HG03159 (cell line): ENCODE measurements at regions not wholly inside any gene's neighbourhood (a gene's known extent, or its start where the extent isn't known, plus 50 kb on each side); places are given as distances from the start of the nearest gene placed in this dataset.

Experiments used
- ATAC-seq: cut with Tn5 transposase; IDR thresholded peaks from one replicate; pipeline ENCODE4 v1.9.1; 2021; ENCODE audit warnings: mild to moderate bottlenecking, moderate library complexity; ENCODE audit not compliant: unreplicated experiment

DNA sequence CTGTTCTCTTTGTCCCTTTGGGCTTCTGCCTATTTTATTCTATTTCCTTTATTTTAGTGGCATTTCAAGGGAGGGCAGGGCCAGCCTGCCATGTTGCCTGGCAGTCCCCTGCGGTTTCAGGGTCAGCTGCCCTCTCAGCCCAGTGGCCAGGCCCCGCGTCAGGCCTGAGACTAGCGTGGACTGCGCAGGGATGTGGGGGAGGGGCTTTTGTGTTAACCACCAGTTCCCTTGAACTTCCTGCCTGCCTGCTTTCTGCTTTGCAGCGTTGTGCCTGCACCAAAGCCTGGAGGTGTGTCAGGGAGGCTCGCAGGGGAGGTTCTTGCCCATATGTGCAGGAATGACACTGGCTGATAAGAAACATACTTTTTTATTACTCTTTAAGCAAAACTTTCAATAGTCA is 157.6 kb downstream of the SLC35B3 start:
- ATAC-seq: no peak

DNA sequence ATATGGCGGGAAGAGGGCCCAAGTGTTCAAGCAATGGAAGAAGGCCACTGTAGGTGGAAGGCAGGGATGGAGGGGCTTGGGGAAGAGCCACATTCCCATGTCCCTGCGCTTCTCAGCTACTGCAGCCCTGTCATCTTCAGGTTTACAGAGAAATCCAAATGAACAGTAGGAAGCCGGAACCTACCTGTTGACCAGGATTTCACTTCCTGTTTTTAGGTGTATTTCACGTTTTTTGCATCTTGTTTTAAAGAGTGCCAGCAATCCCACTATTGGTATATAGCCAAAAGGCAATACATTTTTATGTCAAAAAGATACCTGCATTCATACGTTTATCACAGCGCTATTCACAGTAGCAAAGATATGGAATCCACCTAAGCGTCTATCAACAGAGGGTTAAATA is 159.2 kb downstream of the SLC35B3 start:
- no peak for ATAC-seq

DNA sequence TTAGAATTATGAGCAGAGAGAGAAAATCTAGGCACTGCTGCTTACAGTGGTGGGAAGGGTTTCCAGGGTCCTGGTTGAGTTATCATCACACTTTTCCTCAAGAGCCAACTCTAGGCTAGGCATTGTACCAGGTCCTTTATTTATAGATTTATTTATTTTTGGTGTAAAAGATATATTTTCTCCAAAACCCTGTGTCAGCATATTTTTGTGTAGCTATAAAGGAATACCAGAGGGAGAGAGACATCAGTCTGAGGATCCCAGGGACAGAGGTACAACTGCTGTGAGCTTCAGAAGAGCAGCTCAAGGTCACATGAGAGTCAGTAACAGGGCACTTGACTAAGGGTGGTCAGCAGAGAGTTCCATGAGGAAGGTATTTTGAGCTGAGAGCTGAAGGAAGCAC is 159.7 kb downstream of the SLC35B3 start:
- no peak for ATAC-seq

DNA sequence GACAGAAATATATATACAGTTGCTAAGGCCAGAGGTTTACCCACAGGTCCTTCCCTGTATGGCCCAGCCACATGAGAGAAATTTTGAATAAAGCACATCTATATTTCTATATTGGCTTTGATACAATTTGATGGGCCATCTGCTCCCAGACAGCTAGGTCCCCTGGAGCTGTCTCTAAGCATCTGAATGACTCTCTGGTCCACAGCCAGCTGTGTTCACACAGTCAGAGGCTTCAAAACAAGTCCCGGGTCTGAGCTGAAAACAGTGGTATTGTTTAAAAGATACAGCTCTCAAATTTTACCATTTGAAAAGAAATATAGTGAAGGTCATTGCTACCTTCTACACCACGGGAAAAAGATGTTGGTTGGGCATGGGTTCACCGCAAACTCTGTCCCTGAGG is 161.1 kb downstream of the SLC35B3 start:
- ATAC-seq: no peak

DNA sequence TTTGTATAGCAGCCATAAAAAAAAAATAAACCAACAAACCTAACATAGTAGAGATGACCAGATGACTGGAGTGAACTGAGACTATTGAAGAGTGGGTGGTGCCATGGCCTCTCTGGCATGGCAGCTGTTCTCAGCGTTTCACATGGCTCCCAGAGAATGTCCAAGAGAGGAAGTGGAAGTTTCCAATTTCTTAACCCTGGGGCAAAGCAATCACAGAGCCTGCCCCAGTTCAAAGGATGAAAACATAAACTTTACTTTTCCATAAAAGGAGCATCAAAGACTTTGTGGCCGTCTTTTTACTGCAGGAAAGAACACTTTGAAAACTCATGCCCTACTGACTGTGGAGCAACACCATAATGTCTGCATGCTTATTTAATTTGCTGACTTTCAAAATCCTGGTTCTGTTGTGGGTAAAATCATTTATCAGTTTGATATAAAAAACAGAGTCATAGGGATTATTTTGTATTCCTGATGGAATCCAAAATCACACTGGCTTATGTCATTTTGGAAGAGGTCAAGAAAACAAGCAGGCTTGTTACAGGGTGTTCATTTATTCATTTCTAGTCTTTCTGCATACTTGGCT is 165.4 kb downstream of the SLC35B3 start:
- ATAC-seq: no peak

DNA sequence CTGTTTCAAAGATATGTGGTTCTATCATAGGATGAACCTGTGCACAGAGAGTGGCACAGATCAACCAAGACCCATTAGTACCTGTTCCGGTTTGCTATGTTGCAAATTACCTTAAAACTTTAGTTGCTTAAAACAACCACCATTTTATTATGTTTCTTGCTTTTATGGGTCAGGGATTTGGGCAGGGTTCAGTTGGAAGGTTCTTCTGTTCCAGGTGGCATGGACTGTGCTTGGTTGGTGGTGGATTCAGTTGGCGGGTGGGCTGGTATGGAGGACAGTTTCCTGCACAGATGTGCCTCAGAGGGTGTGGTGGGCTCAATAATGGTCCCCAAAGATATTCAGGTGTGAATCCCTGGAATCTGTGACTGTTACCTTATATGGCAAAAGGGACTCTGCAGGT is 166.3 kb downstream of the SLC35B3 start:
- no peak for ATAC-seq

DNA sequence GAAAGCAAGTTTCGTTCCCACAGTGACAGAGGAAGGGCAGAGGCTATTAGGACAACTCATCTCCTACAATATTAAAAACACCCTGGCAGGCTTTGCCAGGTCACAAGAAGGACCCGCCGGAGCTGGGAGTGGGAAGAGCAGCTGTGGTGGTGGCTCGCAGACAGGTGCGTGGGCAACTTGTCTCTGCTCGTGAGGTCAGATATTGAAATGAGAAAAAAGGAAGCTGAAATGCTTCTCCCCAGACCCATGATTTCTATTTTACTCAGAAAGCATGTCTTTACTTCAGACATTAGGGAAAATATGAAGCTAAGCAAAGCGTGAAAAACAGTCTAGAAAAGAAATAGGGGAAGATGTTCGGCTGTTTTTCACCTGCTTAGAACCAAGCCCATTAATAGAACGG is 166.3 kb upstream of the EEF1E1 start:
- no peak for ATAC-seq

DNA sequence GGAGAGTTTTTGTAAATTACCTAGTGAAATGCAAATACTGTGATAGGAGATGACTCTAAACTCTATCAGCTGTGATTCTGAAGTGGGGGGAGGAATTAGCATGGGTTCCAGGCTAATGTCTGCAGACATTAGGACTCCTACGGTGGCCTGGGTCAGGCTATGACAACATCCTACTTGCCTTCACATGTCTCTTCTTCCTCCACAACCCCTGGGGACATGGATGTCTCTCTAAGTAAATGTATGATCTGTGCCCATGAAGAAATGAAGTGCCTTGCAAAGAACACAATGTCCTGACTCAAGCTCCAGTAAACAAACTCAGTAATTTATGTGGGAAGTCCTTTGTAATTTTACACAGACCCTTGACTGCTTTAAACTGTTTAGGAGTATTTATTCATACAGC is 165.8 kb upstream of the EEF1E1 start:
- ATAC-seq: no peak

DNA sequence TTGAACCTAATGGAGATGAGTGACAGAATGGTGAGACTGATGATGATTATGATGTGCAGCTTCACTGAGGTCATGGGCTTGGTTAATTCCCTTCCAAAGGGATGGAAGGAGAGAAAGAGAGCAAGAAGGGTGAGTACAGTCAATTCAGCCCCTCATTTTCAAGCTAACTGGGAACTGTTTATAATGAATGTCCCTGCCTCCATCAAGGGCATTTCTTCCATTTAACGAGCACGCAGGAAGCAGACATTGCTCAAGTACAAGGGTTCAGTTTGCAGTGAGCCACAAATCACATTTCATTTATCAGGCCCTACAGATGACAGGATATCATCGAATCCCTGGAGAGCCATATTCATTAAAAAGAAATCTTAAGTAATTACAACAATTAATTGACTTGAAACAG is 158.3 kb upstream of the EEF1E1 start:
- ATAC-seq: no peak

DNA sequence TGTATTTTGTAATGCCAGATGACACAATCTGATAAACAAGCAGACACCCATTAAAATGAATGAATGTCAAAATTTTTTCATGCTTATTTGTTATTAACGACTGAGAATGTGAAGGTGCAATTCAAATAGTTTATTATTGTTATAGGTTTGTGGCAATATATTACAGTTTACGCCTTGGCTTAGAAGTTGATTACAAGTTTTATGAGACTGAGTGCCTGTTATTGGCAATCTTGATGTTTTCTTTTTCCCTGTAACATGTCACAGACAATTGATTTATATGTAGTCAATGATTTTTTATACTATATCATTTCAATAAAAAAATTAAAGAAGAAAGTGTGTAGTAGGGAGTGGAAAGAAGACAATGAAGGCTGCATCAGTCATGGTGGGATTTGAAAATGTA is 144.1 kb upstream of the EEF1E1 start:
- no peak for ATAC-seq

DNA sequence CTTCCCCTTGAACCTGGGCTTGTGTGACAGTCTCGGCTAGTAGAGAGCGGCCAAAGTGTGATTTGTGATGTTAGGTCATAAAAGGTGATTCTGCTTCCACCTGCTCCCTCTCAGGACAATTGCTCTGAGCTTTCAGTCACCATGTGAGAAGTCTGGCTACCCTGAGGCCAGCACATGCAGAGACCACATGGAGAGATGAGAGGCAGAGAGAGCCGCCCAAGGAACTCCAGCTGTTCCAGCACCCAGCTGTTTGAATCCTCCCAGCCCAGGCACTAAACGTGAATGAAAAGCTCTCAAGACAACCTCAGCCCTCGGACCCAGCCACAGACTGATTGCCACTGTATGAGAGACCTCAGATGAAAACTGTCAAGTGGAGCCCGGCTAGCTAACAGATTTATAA is 143.4 kb upstream of the EEF1E1 start:
- ATAC-seq: no peak

DNA sequence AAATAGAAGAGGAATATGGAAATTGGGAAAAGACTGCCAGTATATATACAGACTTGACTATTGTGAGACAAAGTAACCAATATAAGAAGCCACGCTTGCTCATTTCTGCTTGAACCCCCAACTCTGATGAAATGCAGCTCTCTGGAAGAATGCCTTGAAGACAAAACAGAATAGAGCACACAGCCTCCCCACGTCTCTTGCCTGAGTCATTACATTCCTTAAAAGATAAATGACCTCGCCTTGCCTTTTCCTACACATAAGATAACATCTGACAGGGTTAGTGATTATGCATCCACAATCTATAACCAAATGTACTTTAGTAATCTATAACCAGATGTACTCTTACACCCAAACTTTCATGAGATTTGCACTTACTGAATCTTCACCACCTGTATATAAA is 141.1 kb upstream of the EEF1E1 start:
- no peak for ATAC-seq

DNA sequence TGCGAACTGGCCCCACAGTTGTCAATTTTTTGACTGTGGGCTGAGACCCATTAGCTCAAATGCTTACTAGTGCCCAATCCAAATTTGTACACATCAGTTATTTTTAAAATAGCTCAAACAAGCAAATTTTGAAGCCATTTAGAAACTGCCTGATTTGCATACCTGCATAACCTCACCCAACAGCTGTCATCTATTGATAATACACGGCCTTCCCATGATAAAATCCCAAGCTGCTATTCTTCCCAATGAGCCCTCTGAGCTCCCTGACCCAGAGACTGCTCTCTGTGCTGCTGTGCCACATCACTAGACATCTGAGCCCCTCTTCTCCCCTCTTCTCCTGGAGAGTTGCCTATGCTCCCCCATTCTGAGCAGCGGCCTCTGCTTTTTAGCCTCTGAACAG is 140.5 kb upstream of the EEF1E1 start:
- ATAC-seq: no peak

DNA sequence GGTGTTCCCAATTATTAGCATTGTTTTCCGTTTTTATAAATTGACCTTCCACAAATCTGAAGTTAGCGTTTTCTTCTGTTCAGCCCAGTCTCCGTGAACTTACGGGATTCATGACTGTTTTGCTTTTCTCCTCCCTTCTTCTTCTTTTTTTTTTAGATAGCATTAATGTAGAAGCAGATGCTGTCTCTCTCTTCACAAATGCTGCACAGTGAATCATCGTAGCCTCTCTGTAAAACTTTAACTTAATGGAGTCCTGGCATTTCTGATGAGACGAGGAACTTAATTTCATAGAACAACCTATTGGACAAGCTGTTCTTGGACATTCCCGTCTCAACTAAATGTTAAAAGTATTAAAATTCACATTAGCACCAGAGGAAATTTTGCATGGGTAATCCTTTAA is 138.0 kb upstream of the EEF1E1 start:
- no peak for ATAC-seq

DNA sequence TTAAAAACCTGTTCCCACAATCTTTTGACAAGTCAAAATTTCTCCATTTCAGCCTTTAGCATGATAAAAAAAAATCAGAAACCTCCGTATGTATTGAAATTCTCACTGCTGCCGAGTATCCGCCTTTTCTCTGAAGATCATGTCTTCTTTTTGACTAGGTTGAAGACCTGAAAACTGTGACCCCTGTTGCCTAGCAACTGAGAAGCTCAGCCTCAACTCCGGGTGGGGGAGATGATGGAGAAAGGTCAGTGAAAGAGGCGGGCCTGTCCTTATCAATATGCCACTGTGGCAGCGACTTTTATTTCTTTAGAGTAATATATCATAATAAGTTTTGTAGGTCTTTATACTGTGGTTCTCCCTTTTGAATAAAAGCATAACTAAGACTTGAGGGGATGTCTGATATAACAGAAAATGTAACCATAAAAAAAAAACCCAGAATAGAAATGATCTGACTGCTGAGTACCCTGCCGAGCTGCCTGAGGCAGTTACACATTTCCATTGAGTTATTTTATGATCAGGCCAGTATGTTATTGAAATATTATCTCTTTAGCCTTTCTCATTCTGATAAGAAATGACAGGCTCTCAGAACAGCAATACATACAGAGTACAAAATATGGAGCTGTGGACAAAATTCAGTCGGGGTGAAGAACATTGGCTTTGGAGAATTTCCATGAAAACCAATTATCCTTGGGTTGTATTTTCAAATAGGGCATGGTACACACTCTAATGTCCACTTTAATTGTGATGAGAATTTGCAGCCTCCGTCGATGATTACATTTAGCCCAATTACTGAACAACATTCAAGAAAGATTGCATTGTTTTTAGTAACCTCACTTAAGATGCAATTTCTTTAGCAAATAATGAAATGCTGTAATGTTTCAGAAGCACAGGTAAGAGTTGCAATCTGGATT is 136.7 kb upstream of the EEF1E1 start:
- ATAC-seq: no peak

DNA sequence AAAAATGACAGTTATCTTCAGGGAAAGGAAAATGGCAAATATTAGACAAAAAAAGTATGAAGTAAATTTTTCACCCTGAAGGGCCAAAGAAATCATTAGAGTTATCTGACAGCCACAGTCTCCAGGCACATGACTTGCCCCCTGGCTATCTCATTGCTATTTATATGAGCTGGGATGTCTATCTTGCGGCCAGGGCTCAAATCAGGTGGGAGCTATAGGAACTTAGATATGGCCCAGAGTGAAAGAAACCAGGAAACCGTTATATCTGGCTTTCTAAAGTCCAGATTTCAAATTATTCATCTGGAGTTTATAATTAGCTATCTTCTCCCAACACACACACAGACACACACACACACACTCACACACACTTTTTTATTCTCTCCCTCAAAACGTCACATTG is 135.3 kb upstream of the EEF1E1 start:
- ATAC-seq: no peak

DNA sequence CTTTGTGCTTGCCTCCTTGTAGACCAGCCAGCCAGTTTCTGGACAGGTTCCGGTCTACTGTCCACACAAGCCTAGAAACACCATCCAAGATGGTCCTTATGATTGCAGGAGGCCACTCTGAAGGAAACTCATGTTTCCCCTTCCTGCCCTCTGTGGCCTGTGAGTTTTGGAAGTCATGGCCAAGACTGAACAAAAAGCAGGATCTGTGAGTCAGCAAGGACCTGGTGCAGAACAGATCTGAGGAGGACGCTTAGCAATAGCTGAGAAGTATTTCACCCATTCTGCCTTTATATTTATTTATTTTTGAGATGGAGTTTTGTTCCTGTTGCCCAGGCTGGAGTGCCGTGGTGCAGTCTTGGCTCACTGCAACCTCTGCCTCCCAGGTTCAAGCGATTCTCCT is 134.6 kb upstream of the EEF1E1 start:
- ATAC-seq: no peak

DNA sequence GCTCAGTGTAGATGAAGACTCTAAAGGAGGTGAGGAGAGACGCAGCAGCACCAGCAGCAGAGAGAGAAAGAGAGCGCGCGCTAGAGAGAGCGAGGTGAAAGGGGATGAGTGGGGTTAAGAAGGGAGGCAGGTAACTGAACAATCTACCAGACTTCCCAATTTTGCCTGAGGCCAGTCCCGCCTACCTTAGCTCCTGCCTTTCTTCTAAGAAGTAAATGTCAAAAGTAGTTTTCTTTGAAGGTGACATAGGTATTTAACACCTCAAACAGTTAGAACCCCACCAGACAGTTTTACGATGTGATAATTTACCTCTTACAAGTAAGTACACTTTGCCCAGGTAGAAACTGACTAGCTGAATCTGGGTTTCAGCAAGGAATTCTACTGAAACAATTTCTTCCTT is 132.0 kb upstream of the EEF1E1 start:
- ATAC-seq: no peak

DNA sequence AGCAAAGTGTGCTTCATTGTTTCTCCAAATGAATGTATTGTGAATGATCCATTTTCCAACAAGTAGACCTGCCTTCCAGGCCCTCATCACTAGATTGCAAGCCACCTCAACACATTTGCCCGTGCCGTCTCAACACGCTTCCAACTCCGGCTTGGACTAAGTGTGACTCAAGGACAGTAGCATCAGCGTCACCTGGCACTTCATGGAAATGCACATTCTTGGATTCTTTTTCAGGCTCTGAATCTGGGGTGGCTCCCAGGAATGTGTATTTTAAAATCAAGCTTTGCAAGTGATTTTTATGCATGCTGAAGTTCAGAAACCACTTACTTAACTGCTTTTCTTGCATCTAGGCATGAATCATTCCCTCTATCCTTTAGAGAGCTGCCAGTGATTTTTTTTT is 129.6 kb upstream of the EEF1E1 start:
- ATAC-seq: no peak

DNA sequence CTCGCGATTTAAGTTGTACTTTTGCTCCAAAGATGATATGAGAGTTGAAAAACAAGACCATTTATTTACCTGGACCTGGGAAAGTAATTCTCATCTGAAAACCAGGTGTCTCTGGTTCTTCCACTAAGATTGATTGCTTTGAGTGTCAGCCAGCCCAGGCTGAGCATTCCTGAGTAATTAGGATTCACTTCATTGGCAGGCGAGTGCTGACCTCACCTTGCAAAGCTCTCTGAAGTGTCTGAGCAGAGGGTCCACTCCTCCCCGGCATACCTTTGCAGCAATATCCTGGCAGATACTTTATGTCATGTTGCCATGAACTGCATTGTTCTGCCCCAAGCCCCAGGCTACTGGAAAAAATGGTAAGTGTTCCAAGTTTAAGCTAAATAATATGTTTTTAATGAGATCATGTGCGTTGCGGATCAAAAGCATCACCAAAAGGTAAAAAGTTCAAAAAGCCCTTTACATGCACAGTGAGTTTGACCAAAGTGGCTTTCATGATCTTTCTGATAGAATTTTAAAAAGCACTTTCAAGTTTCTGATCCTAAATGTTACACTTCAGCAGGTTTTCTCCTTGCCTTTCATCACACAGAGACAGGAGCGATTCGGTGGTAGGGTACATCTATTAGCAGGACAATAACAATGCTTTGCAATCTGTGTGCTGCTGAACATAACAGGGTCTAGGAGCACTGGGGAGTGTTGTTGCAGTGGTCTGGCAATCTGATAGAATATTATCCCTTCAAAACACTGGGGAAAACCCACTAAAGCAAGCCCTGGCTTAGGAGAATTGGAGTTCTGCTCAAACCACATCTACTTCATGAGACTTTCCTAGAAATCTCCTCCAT is 127.8 kb upstream of the EEF1E1 start:
- ATAC-seq: no peak

DNA sequence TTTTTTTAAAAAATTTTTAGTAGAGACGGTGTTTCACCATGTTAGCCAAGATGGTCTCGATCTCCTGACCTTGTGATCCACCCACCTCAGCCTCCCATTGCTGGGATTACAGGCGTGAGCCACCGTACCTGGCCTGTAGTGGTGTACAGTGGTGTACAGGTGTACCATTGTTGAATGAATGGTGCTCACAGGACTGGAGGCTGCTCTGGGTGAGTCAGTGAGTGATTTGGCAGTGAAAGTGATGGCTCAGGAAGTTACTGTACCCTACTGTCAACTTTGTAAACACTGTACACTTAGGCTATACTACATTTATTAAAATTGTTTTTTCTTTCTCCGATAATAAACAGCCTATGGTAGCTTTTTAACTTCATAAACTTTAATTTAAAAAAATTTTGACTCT is 122.8 kb upstream of the EEF1E1 start:
- ATAC-seq: no peak

DNA sequence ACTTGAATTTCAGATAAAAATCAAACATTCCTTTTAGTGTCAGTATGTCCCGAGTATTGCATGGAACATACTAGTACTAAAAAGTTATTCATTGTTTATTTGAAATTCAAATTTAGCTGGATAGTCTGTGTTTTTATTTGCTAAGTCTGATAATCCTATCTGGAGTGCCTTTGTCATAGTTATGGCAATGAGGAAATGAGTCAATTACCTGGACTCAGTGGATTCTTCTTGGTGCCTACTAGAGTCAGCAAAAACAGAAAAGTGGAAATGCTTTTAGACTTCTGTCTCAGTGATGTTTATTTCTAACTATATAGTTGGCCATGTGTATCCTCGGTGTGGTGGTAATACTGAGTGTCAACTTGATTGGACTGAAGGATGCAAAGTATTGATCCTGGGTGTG is 121.3 kb upstream of the EEF1E1 start:
- ATAC-seq: no peak
